Tibial nerve (tissue), 4 donors: ENCODE measurements at regions not wholly inside any gene's neighbourhood (a gene's known extent, or its start where the extent isn't known, plus 50 kb on each side); places are given as distances from the start of the nearest gene placed in this dataset.

Experiments
- DNase-seq, 2 donors: peaks; one replicate each; pipeline ENCODE4 v3.0.0-alpha.2; 2019; ENCODE audit warnings: low spot score in 2 of 2
- H3K27ac ChIP-seq, 4 donors: fragments of 200-600 bp; sonication (generic) in 3 of 4; one replicate each; pipeline ENCODE4 v1.5.1; 2017 to 2019; ENCODE audit warnings: mild to moderate bottlenecking in 1 of 4
- H3K27me3 ChIP-seq, 2 donors: fragments of 200-600 bp; sonication (generic) in 1 of 2; one replicate each; pipeline versions ENCODE4 v1.5.1 to v1.6.0; 2017 to 2019
- H3K36me3 ChIP-seq, 3 donors: fragments of 200-600 bp; sonication (generic); one replicate each; pipeline ENCODE4 v1.5.1; 2018 to 2019
- H3K4me1 ChIP-seq, 4 donors: fragments of 200-600 bp; sonication (generic) in 3 of 4; one replicate each; pipeline ENCODE4 v1.5.1; 2017 to 2019
- H3K4me3 ChIP-seq, 4 donors: fragments of 200-600 bp; sonication (generic) in 3 of 4; one replicate each; pipeline ENCODE4 v1.5.1; 2017 to 2019; ENCODE audit warnings: mild to moderate bottlenecking in 1 of 4, moderate library complexity in 1 of 4
- H3K9me3 ChIP-seq, 4 donors: fragments of 200-600 bp; sonication (generic) in 3 of 4; one replicate each; pipeline ENCODE4 v1.5.1; 2017 to 2019
- CTCF ChIP-seq, 5 experiments: fragments of 200-600 bp in 3 of 5; fragments of 450-650 bp in 2 of 5; sonication (generic) in 3 of 5; IDR thresholded peaks; one replicate each; pipeline ENCODE4 v1.5.1; 2016 to 2019; ENCODE audit warnings: antibody characterized with exemption in 5 of 5, mild to moderate bottlenecking in 3 of 5, moderate library complexity in 2 of 5
- EP300 ChIP-seq, 2 donors: sonication (generic); formaldehyde crosslinking; IDR thresholded peaks; one replicate each; pipeline ENCODE4 v1.6.1; 2017; ENCODE audit warnings: antibody characterized with exemption in 2 of 2, mild to moderate bottlenecking in 1 of 2
- POLR2A ChIP-seq, 2 donors: fragments of 450-650 bp; IDR thresholded peaks; one replicate each; pipeline ENCODE4 v1.6.1; 2017; ENCODE audit warnings: antibody characterized with exemption in 2 of 2, mild to moderate bottlenecking in 2 of 2, moderate library complexity in 2 of 2
- WGBS, 2 donors: methylation state at CpG; one replicate each; pipeline ENCODE4 v1.1.5; 2018; 5-methylcytosine and 5-hydroxymethylcytosine counted together

DNA sequence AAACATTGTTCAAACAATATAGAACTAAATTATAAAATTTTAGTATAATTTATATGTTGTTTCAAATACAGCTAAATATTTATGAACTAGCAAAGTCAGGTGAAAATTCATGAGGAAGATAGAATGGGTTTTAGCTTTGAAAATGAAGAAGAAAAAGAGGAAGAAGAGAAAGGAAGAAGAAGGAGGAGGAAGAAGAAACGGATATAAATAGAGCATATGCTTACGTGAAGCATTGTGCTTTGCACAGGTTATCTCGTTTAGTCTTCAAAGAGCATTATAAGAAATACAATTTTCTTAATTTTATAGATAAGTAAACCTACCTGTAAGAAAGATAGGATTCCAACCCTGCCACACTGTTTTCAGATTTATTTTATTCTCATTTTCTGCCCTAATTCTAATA, 620.6 kb upstream of the DAB2 start:
- no peak overlapping the region for H3K27ac ChIP-seq
- no peaks in the 10 kb centered on the region for H3K9me3 ChIP-seq
- no peak overlapping the region for H3K4me3 ChIP-seq
- WGBS, 2 donors, result 84 to 86% methylated on average over 3 of the region's 3 CpGs
- TF ChIP-seq POLR2A (IDR thresholded peaks at IDR 0.05) (no peak), EP300 (IDR thresholded peaks at IDR 0.05) (no peak), CTCF (IDR thresholded peaks at IDR 0.05) (no peak)
- no peaks in the 10 kb centered on the region for H3K36me3 ChIP-seq
- H3K4me1 ChIP-seq, result no peaks in the 10 kb centered on the region
- no peaks in the 10 kb centered on the region for H3K27me3 ChIP-seq
- DNase-seq, result no peak

- H3K27me3 ChIP-seq, result no peaks in the 10 kb centered on the region
- H3K4me1 ChIP-seq, result no peaks in the 10 kb centered on the region
- no peaks in the 10 kb centered on the region for H3K36me3 ChIP-seq
- no peak overlapping the region for H3K27ac ChIP-seq
- no peak for TF ChIP-seq EP300 (IDR thresholded peaks at IDR 0.05)
- TF ChIP-seq CTCF (IDR thresholded peaks at IDR 0.05), result no peak
- TF ChIP-seq POLR2A (IDR thresholded peaks at IDR 0.05), result no peak
- 95 to 98% methylated on average over 8 of the region's 8 CpGs for WGBS, 2 donors
- no peak for DNase-seq
- no peak overlapping the region for H3K4me3 ChIP-seq
- no peaks in the 10 kb centered on the region for H3K9me3 ChIP-seq
Observed at GRCh38 chr5:40043916-40044315, 619.1 kb upstream of the DAB2 start.

DNA sequence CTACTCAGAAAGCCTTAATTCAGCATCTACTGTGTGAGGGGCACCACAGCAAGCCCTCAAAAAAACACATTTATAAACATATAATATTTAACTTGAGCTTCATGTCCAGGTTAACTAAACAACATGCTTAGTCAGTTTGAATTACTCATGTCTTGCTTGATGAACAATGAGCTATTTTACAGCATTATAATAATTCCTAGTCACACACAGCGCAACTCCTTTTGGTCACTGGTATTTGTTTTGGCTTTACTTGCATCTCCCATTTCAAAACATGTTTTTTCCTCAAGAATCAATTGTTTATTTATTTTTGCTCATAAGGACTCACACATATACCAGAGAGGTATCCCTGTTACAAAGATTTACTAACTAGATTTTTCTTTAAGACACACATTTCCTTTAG, 616.7 kb upstream of the DAB2 start:
- no peak for TF ChIP-seq EP300 (IDR thresholded peaks at IDR 0.05)
- no peak for TF ChIP-seq POLR2A (IDR thresholded peaks at IDR 0.05)
- no peak for TF ChIP-seq CTCF (IDR thresholded peaks at IDR 0.05)
- no peaks in the 10 kb centered on the region for H3K36me3 ChIP-seq
- WGBS, 2 donors, result 50 to 55% methylated on average over 1 of the region's 1 CpG
- H3K27me3 ChIP-seq, result no peaks in the 10 kb centered on the region
- H3K4me3 ChIP-seq, result no peak overlapping the region
- DNase-seq, result no peak
- no peaks in the 10 kb centered on the region for H3K9me3 ChIP-seq
- no peak overlapping the region for H3K27ac ChIP-seq
- no peaks in the 10 kb centered on the region for H3K4me1 ChIP-seq

DNA sequence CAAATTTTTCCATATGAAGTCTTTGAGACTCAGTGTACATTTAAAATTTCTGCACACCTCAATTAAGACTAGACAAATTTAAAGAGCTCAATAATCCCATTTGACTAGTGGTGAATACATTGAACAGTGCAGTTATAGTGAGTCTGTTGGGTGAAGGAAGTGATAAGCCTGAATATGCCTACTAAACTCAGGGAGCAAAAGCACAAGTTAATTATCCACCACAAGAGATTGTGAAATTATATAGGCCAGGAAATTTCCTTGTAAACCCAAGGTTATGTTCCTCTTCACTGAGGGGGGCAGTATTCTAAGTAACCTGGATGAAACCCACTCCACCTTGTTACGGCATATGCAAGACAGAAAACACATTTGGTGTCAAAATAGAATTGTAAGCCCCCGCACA, 612.9 kb upstream of the DAB2 start:
- Histone ChIP-seq H3K4me3 (no peak overlapping the region), H3K9me3 (no peaks in the 10 kb centered on the region), H3K4me1 (no peaks in the 10 kb centered on the region), H3K27me3 (no peaks in the 10 kb centered on the region), H3K36me3 (no peaks in the 10 kb centered on the region), H3K27ac (no peak overlapping the region)
- WGBS, 2 donors, result 83 to 94% methylated on average over 2 of the region's 2 CpGs
- TF ChIP-seq EP300 (IDR thresholded peaks at IDR 0.05), result no peak
- TF ChIP-seq POLR2A (IDR thresholded peaks at IDR 0.05), result no peak
- TF ChIP-seq CTCF (IDR thresholded peaks at IDR 0.05), result no peak
- DNase-seq, result no peak

DNA sequence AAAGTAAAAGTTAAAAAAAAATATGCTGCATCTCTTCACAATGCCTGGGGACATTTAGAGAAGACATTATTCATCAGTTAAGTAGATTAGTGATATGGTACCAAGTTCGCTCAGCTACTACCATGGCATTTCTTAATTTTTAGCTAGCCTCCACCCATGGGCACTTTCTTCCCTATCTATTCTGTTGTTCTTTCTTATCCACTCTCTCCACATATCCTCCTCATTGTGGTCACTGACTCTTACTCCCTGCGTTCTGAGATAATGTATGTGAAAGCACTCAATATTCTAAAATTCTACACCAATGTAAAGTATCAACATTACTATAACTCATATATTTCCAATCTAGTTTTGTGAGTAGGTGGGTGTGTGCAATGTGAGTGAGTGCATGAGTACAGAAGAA, 609.7 kb upstream of the DAB2 start:
- no peak for DNase-seq
- no peaks in the 10 kb centered on the region for H3K9me3 ChIP-seq
- WGBS, 2 donors, result 92 to 96% methylated on average over 2 of the region's 2 CpGs

More for the DNA sequence above, 609.7 kb upstream of the DAB2 start:
- Histone ChIP-seq H3K27ac (no peak overlapping the region), H3K4me1 (no peaks in the 10 kb centered on the region), H3K4me3 (no peak overlapping the region), H3K27me3 (no peaks in the 10 kb centered on the region), H3K36me3 (no peaks in the 10 kb centered on the region)
- TF ChIP-seq POLR2A (IDR thresholded peaks at IDR 0.05) (no peak), EP300 (IDR thresholded peaks at IDR 0.05) (no peak), CTCF (IDR thresholded peaks at IDR 0.05) (no peak)
